ENCODE measurements at regions not wholly inside any gene's neighbourhood (a gene's known extent, or its start where the extent isn't known, plus 50 kb on each side); places are given as distances from the start of the nearest gene placed in this dataset.
"Not testable (repeated sequence)": the region's sequence is repeated elsewhere in the genome, so short reads cannot be mapped to it uniquely, and the experiment has no call there.

DNA sequence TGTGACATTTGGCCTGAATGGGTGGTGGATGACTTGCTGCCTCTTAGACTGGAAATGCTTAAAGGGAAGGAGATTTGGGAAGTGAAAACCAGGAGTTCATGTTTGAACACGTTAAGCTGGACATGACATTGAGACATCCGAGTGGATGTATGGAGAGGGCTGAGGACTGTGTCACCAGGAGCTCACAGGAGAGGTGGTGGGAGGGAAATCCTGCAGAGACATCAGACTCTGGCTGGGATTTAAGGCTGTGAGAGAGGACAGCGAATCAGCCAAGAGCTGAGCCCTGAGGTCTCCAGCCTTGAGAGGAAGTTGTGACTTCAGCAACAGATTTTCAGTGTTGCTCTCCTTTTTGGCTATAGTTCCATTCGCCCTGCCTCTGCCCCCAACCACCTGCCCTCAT is 432.5 kb upstream of the SPATA31A3 start:
- TF ChIP-seq, protein P1, sequence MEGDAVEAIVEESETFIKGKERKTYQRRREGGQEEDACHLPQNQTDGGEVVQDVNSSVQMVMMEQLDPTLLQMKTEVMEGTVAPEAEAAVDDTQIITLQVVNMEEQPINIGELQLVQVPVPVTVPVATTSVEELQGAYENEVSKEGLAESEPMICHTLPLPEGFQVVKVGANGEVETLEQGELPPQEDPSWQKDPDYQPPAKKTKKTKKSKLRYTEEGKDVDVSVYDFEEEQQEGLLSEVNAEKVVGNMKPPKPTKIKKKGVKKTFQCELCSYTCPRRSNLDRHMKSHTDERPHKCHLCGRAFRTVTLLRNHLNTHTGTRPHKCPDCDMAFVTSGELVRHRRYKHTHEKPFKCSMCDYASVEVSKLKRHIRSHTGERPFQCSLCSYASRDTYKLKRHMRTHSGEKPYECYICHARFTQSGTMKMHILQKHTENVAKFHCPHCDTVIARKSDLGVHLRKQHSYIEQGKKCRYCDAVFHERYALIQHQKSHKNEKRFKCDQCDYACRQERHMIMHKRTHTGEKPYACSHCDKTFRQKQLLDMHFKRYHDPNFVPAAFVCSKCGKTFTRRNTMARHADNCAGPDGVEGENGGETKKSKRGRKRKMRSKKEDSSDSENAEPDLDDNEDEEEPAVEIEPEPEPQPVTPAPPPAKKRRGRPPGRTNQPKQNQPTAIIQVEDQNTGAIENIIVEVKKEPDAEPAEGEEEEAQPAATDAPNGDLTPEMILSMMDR (IDR thresholded peaks at IDR 0.05) = not testable (repeated sequence)
- TF ChIP-seq POLR2A (IDR thresholded peaks at IDR 0.05) = not testable (repeated sequence)

All from body of pancreas (tissue), 4 donors.